ENCODE measurements at regions not wholly inside any gene's neighbourhood (a gene's known extent, or its start where the extent isn't known, plus 50 kb on each side); places are given as distances from the start of the nearest gene placed in this dataset.

- TF ChIP-seq CTCF (conservative IDR thresholded peaks at IDR 0.05; ENCODE audit: low read depth, low read length): no peak
- no peak for TF ChIP-seq POLR2A (IDR thresholded peaks at IDR 0.05; ENCODE audit: low read depth, low read length)
- no peak for TF ChIP-seq MAZ (IDR thresholded peaks at IDR 0.05; ENCODE audit: borderline replicate concordance, low read depth, low read length)
- TF ChIP-seq MXI1 (IDR thresholded peaks at IDR 0.05; ENCODE audit: borderline replicate concordance, low read depth, low read length): no peak
- no peak for TF ChIP-seq SMC3 (IDR thresholded peaks at IDR 0.05; ENCODE audit: low read depth, low read length)
- TF ChIP-seq ELK1 (IDR thresholded peaks at IDR 0.05; ENCODE audit: borderline replicate concordance, low read depth, low read length): no peak
Measured at GRCh38 chr9:32248189-32248712, 136.2 kb upstream of the ACO1 start.
